ENCODE measurements at regions not wholly inside any gene's neighbourhood (a gene's known extent, or its start where the extent isn't known, plus 50 kb on each side); places are given as distances from the start of the nearest gene placed in this dataset.

DNA sequence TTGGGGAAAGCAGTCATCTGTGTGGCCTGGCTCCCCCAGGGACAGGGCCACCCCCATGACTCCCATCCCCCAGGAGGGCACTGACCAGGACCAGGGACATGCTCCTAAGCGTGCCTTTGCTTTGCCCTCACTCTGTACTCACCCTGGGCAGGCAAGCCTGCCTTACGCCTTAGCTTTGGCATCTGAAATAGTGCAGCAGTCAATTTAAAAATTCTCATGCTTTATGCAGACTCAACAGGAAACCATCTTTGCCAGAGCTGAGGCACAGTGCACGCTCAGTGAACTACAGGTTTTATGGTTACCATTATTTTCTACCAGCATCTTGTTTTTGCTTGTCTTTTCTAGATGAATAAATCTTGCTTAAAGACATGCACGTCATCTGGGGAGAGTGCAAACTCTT lies 323.5 kb downstream of the IRX2 start:
- DNase-seq, result no peak

DNA sequence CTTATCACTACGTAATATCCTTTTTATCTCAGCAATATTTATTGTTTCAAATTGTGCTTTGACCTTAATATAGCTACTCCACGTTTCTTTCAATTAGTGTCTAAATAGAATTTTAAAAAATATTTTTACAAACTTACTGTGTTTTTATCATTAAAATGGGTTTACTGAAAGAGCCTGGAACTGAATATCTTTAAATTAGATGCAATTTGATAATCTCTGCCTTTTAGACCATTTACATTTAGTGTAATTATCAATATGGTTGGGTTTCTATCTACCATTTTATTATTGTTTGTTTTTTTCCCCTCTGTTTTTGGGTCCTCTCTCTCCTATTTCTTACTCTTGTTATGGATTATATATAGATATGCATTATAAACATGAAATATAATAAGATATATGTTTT lies 327.8 kb downstream of the IRX2 start:
- no peak for DNase-seq

DNA sequence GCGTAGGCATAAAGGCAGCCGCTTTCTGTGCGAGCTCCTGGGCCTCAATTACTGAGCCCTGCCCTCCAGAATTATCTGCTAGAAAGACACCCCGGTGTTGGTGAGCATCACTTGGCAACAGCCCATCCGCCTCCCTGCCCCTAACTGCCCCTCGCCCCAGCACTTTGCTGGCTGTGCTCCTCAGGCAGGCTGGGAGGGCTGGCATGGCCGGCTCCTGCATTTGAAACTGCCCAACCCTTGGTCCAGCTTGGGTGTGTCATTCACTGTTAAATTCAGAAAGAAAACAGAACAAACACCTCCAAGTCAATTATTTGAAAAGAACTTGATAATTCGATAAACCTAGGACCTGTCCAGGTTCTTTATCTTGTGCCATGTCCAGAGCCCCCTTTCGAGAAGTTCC lies 334.2 kb downstream of the IRX2 start:
- no peak for DNase-seq

DNA sequence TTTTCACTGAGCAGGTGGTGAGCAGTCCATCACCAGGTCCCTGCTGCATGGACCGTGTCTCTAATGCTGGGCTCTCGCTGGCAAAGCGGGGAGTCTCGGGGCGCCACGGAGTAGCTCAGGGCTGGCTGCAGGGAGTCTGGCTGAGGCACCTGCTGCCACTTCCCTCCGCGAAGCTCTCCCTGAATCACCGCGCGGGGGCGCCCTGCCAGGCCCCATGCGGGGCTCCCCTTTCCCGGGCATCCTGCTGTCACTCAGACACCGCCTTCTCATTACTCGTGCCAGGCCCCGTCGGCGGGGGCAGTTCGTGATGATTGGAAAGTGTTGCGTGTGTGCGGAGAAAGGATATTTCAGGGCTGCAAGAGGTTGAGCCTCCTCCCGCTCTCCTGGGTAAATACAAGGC lies 335.8 kb downstream of the IRX2 start:
- no peak for DNase-seq

DNA sequence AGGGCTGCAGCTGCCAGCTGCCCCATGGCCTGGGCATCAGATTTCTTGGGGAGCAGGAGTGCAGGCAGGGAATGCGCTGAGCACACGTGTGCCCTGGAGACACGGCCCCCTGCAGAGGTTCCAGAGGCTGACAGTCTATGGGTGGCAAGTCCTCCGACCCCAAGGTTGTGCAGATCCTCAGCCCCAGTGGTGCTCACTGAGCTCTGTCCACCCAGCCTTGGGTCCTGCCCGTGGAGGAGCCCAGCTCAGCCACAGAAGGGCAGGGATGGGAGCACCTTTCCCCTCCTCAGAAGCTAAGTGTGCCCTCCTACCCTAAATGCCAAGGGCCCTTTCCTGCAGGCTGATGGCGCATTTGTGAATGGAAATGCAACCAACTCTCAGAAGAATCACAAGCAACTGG lies 341.0 kb downstream of the IRX2 start:
- no peak for DNase-seq

DNA sequence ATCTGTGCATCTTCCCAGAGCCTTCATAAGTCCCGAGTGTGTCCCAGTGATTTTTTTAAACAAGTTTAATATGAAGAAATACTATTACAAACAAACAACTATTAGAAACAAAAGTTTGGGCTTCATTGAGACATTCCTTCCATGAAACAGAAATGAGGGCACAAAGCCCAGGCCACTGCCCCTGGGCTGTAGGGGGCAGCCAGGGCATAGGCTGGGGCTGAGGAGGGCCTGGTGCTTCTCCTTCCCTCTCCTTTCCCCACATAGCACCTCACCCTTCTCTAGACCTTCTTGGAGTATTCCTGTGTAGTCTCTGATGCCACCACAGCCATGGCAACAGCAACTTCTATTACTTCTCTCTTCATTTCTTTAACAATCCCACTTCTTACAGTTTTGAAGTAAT lies 348.2 kb downstream of the IRX2 start:
- no peak for DNase-seq

DNA sequence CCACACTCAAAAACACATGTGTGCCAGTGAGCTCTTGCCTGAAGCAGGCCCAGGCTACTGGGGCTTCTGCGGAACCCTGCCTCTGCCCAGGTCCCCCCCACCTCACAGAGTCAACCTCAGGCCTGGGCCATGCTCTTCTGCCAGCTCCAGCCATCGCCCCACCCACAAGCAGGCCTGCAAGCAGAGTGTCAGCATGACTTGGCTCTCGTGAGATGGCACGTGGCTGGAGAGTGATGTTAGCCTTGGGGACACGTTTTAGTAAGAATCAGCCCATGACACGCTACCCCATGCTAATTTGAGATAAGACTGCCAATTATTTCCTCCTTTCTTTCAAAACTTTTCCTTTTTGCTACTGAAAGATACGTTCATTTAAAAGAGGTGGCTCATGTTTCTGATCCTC lies 351.7 kb downstream of the IRX2 start:
- no peak for DNase-seq

DNA sequence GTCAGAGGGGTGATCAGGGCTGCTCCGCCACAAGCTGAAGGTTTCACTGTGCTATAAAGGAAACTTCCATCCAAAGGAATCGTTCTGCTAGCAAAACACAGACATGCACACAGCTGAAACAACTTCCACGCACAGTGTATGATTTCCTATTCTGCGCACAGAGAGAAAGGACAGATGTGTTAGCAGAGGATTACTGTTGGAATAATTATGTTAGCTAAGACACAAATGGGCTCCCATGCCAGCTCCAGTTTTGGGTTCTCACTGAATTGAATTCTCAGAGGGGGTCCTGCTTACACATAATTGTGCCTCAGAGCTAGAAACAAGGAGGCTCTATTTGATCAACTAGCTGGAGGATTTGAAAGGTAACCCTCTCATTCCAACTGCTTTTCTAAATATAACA lies 352.4 kb downstream of the IRX2 start:
- no peak for DNase-seq

DNA sequence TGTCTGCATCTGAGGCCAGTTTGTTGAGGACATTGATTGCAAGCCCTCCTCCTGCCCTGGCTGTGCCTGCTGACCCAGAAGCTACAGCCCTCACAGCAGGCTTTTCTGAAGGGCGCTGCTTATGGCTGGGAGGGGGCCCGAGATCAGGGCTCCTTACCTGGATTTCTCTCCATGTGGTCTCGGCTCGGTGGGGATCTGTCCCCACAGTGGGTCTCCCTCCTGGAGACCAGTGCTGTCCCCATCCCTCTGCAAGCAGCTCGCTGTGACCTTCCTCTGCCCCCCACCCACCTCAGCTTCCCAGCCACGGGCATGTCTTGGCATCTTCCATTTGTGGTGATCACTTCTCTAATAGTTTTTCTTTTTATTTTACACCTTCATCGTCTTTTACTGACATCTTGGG lies 357.9 kb downstream of the IRX2 start:
- no peak for DNase-seq

DNA sequence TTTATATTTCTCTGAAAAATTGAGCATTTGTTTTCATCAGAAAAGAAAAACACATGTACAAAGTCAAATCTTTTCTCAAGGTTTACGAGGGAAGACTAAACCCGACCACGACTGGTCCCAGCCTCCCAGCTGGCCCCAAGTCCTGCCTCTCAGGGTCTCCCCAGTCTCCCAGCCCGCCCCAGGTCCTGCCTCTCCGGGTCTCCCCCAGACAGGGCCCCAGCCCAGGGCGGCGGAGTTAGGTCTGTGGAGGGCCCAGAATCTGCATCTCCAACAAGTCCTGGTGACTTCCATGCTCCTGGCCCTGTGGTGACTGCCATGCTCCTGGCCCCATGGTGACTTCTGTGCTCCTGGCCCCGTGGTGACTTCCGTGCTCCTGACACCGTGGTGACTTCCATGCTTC lies 359.9 kb downstream of the IRX2 start:
- DNase-seq, result no peak

DNA sequence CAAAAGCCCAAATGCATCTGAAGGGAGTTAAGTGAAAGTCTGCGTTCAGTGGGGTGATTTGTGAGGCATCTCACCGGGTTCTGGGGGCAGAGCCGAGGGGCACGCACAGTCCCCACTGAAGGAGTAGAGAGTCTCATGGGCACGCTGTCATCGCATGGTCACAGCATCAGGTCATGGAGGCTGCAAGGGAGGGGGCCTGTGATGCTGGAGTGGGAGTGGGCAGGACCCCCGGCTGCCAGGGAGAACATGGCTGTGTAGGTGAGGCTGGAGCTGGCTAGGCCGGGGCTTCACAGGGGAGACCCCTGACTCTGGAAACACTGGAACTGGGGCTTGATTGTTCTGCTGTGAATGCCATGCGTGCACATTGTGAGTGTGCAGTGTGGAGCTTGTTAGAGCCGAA lies 360.5 kb downstream of the IRX2 start:
- no peak for DNase-seq

DNA sequence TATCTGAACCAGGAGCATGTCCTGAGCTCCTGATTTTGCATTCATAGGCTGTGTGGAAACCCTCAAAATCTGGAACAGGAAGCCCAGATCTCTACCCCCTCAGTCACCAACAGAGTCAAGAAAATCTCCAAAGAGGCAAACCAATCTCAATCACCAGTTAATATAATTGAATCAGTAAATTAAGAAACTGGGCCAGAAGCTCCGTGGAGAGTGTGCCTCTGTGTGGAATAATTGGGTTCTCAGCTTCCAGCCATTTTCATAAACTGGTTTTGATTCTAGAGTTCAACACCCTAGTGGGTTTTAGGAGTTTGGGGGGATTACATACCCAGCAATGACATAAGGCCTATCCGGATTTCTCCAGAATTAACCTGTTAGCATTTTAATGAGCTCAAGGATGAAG lies 362.9 kb downstream of the IRX2 start:
- no peak for DNase-seq

DNA sequence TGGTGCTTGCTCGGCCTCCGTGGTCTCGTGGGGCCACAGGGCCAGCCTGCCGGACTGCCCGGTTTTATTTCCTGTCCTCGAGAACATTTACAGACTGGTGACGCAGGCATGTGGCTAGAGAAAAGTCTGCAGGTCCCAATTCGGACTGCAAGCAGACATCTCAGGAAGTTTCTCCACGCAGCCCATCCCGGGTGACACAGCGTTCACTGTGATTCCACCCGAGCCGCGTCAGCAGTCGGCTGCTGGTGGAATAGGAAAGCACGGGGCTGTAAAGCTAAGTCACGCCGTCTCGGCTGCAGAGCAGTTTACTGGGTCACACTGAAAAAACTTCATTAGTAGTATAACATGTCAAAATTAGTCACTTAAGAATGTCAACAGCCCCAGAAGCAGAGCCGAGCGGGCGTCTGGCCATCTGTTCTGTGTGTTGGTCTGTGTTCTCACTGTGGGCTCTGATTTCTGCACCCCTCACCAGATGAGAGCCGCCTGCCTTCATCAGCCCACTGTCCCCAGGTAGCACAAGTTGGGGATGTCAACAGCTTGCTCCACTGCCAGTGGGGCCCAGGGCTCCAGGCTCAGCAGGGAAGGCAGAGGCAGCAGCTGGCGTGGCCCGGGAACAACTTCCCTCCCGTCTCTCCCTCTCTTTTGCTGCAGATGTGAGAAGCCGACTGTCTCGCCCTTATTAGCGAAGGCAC lies 363.7 kb downstream of the IRX2 start:
- DNase-seq, result no peak

DNA sequence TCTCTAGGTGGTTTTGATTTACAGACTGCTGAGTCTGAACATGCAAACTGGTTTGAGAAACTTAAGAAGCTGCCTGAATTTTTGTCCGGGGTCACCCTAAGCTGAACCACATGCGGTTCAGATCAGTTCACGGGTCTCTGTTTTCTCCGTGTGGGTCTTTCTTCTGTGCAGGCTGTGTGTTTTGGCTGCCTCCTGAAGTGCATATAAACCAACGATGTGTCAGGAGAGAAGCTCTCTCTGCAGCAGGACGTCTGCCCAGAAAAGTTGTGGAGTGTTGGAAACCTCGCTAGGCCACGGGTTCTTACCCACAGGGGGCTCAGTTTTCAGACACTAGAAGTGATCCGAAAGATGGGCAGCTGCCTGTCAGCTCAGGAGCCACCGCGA lies 364.2 kb downstream of the IRX2 start:
- DNase-seq, result no peak

DNA sequence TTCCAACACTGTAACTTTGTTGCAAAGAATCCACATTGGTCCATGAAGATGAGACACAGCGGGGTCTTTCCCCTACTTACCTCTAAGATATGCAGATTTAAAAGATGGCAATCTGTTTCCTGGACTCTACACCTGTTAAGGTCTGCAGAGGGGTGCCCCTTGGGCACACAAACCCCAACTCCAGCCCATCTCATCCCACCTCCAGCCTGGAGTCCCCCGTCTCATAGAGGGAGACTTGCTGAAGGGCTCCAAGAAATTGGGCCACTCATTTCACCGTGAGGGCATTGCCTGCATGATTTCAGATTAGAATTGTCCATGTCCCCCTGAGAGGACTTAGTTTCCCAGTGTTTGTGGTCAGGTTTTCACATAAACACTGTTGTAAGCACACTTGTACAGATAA lies 365.7 kb downstream of the IRX2 start:
- no peak for DNase-seq

DNA sequence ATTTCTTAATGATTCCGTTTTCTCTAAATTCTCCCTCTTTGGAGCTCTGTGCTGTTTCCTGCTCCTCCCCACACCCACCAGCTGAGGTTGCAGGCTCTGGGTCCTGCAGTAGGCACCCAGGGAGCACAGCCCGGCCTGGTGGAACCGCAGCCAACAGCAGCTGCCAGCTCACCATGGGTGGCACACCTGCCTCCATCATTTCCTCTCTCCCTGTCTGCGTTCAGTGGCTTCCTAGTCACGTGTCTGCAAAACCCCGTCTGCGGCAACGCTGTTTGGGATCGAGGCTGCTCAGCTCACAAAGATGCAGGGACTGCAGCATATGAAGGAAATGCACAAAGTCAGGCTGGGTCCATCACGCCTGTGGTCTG lies 367.8 kb downstream of the IRX2 start:
- no peak for DNase-seq

DNA sequence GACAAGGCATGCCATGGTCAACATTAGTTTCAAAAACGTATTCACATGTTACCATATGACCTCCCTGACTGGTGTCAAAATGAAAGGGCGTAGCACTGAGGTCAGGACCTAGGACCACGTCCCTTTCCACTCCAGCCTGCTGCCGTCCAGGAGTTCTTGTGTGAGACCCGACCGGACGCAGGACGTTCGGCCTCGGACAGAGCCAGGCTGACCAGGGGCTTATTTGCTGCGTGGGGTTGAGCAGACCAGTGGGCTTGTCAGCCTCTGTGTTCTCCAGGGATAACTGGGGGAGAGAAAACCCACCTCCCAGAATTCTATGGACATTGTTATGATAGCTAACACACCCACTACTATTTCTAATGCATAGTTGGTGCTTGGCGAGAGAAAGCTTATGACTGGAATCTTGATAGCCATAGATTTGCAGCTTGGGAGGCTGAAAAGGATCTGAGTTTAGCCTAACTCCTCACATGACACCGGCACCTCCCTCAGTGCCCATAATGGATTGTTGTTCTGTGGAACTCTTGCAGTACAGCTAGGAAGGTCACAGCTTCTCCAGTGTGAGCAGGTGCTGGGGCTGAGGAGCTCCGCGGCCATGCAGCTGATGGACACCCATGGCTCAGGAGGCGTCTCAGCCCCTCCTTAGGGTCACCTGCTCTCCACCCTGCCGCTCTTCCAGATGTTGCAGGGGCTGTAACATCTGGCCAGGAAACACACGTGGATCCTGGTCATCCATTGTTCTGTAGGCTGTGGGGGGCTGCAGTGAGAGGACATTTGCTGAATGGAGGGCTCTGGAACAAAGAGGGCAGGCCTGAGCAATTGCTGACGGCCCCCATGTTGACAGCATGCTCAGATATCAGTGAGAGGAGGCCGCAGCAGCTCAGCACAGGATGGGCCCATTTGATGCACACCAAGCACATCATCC lies 368.4 kb downstream of the IRX2 start:
- no peak for DNase-seq

DNA sequence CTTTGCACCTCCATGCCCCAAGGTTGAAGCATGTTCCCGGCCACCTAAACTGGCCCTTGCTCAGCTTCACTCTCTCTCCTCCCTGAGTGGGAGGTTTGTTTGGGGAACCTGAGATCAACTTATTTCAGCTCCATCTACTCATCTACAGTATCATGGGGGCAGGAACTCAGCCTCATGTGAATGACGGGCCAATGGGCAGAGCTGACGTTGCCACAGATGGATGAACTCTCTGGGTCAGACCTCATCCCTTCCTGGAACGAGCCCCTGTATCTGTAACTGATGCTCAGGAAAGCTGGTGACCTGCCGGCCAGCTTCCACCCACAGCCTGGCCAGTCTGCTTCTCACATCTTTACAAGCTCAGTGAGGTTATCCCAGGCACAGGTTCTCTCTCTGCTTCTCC lies 369.6 kb downstream of the IRX2 start:
- no peak for DNase-seq

DNA sequence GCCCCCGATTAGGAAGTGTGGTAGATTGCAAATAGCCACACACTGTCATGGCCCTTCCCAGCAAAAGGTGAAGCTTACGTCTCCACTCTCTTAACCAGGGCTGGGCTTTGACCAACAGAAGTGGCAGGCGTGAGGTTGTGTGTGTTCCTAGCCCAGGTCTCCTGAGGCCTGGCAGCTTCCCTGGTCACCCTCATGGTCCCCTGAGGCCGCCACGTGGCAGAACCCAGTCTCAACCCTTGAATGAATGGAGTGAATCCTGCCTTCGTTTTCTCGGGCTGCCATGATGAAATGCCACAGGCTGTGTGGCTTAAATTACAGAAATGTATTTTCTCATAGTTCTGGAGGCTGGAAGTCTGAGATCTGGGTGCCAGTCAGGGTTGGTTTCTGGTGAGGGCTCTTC lies 370.4 kb downstream of the IRX2 start:
- DNase-seq, result no peak

DNA sequence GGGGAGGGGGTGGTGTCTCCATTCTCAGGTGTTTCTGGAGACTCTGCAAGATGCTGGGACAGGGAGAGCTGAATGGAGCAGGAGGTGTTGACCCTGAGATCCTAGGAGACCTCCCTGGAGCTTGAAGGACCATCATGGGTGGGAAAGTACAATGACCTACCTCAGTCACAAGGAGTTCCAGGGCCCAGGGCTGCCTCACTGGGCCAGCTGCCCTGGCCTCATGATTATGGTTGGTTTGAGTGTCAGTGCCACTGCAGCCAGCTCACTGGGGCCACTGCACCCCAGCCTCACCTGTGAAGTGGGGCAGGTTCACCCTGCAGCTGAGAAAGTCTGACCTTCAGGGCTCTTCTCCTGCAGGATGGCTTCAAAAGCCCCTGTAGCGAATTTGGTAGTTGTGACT lies 372.5 kb downstream of the IRX2 start:
- DNase-seq, result no peak

DNA sequence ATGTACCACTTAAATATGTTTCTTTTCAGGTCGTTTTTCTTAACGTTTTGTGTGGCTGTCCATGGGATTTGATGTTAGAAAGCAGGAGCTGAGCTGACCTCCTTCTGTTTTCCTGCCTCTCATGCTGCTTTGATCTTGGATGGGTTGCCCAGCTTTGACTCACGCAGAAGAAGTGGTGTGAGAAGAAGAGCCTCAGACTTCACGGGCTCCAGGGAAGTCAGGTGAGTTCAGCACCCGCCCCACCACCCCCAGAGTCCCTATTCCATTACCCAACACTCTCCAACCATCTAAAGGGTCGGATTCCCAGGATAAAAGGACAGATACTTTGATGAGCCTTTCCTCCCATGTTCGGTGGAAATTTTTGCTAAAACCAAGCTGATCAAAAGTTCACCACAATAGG lies 373.4 kb downstream of the IRX2 start:
- DNase-seq, result no peak

DNA sequence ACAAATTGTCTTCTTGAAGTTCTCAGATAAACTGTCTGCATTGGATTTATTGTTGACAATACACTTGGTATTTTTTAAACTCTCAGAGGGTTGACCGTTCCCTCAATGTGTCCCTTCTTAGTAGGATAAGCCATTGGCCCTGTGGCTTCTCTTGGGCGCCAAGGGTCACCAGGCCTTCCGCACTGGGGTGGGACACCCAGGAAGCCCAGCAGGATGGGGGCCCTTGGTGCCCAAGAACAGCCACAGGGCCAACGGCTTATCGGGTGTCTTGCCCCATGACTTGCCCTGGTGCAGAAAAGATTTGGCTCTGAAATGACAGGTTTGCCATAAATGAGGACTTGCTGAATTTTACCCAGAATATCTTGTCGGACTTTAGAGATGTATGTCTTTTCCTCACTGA lies 375.0 kb downstream of the IRX2 start:
- DNase-seq, result no peak

DNA sequence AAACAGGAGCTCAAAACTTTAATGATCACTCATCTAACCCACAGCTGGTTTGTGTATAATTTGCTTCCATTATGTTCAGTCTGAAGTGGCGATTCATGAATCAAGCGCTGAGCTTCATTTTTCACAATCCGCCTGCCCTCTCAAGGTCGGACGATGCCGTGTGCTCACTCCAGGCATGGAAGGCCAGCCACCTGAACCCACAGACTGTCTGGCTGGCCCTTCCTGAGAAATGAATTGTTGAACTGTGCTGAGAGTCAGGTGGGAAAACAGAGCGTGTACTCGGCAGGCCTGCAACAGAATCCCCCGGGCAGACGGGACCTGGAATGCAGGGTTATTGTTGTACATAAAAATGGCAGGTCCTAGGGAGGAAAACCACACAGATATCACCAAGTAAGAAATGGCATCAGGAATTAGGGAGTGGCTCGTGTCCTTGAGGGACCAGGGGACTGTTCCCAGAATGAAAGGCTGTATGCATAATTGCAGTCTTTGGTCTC lies 375.7 kb downstream of the IRX2 start:
- peak; percentile 62 for DNase-seq

DNA sequence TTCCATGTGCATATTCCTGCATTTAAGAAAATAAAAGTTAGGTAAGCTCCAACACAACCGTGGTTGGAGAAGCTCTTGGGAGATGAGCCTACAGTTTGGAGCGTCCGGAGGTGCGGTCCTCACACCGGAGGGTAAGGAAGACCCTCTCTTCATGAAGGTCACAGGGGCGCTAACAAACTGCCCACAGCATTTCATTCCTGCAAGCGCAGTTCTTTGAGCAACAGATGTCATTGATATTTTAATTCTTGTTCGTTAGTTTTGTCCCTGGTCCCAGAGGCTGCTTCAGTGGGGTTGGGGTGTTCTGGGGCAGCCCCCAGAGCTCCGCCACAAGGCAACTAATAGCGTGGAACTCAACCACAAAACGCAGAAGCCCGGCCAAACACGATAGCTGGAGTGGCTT lies 376.2 kb downstream of the IRX2 start:
- no peak for DNase-seq

DNA sequence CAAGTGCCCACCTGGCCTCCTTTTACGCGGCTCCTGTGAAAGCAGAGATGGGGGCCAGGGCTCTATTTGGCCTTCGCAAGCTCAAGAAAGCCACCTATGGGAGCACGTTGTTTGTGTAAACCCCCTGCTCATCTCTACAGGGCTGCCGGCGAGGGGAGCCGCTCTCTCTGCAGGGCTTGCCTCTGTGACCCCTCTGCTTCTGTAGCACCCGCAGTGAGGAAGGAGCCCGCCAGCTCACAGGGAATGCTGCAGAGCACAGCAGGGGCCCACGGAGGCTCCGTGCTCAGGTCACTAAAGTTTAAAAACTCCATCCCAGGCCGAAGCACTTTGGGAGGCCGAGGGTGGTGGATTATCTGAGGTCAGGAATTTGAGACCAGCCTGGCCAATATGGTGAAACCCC lies 376.8 kb downstream of the IRX2 start:
- no peak for DNase-seq

Measured in DMS79 (cell line).